Upper lobe of left lung (tissue), 6 donors: ENCODE measurements at regions not wholly inside any gene's neighbourhood (a gene's known extent, or its start where the extent isn't known, plus 50 kb on each side); places are given as distances from the start of the nearest gene placed in this dataset.

Source experiments
- ATAC-seq, 2 donors: fragments of 200-7000 bp; cut with Tn5 transposase; one replicate each; pipeline ENCODE4 v1.9.1; 2022; ENCODE audit warnings: mild to moderate bottlenecking in 2 of 2, moderate library complexity in 2 of 2; ENCODE audit not compliant: low FRiP score in 2 of 2
- DNase-seq, 2 donors: peaks; one replicate each; pipeline ENCODE4 v3.0.0-alpha.2; 2019 to 2020
- H3K27ac ChIP-seq, 4 donors: fragments of 200-600 bp; sonication (generic); one replicate each; pipeline ENCODE4 v1.5.1; 2016 to 2019
- H3K27me3 ChIP-seq, 4 donors: fragments of 200-600 bp; sonication (generic); one replicate each; pipeline ENCODE4 v1.5.1; 2017 to 2019
- H3K36me3 ChIP-seq, 4 donors: fragments of 200-600 bp; sonication (generic); one replicate each; pipeline ENCODE4 v1.5.1; 2016 to 2019
- H3K4me1 ChIP-seq, 4 donors: fragments of 200-600 bp; sonication (generic); one replicate each; pipeline ENCODE4 v1.5.1; 2018 to 2019
- H3K4me3 ChIP-seq, 4 donors: fragments of 200-600 bp; sonication (generic); one replicate each; pipeline ENCODE4 v1.5.1; 2017 to 2019; ENCODE audit warnings: mild to moderate bottlenecking in 2 of 4, moderate library complexity in 1 of 4
- H3K9me3 ChIP-seq, 4 donors: fragments of 200-600 bp; sonication (generic); one replicate each; pipeline ENCODE4 v1.5.1; 2018 to 2019
- EP300 ChIP-seq, 4 donors: sonication (generic); formaldehyde crosslinking; IDR thresholded peaks; one replicate each; pipeline ENCODE4 v1.5.1; 2017; ENCODE audit warnings: antibody characterized with exemption in 4 of 4, control low read depth in 2 of 4
- POLR2A ChIP-seq, 4 donors: fragments of 450-650 bp; IDR thresholded peaks; one replicate each; pipeline ENCODE4 v1.5.1; 2016 to 2017; ENCODE audit warnings: antibody characterized with exemption in 4 of 4, mild to moderate bottlenecking in 2 of 4
- POLR2AphosphoS5 ChIP-seq, 2 donors: sonication (generic); formaldehyde crosslinking; IDR thresholded peaks; one replicate each; pipeline ENCODE4 v1.5.1; 2017; ENCODE audit warnings: antibody characterized with exemption in 2 of 2
- WGBS, 2 donors: methylation state at CpG; one replicate each; pipeline ENCODE4 v1.1.5; 2017 to 2018; 5-methylcytosine and 5-hydroxymethylcytosine counted together
- TF ChIP-seq, protein P1 (sequence below), 6 experiments: fragments of 450-650 bp in 4 of 6; fragments of 200-600 bp in 2 of 6; sonication (generic) in 2 of 6; IDR thresholded peaks; one replicate each; pipeline ENCODE4 v1.5.1; 2016 to 2019; ENCODE audit warnings: antibody characterized with exemption in 6 of 6
- donor health status: DM: no; HTN: no; CAD: no; lungs with moderate emphysema.
- donor health status: DM: no; HTN: yes; CAD: no; lungs with severe emphysema.

DNA sequence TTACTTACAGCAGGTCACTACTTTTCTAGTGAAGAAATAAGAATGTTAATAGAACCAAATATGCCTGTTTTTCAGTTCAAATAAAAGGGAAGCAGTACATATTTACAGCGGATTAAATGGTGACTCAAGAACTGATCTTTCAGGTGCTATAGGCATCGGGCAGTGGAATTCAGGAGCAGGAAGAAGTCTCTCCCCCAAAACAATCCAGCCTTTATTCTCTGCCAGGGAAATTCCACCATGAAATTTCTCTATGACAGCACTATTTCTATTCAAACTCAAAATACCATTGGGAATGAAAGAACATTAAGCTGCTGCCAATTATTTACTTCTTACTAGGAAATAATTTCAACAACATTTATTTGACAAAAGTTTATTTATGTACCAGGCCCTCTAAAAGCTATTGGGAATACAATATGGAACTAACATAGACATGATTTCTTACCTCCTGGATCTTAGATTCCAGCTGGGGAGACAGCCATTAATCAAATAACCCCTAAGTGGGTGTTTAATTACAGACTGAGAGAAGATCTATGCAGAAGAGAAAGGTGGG lies 60.3 kb upstream of the KRR1 start:
- DNase-seq (no peak), ATAC-seq (no peak)
- H3K27me3 ChIP-seq, result no peaks in the 10 kb centered on the region
- H3K4me1 ChIP-seq, result no peaks in the 10 kb centered on the region
- 55 to 73% methylated on average over 2 of the region's 2 CpGs for WGBS, 2 donors
- TF ChIP-seq POLR2A (IDR thresholded peaks at IDR 0.05) (no peak), EP300 (IDR thresholded peaks at IDR 0.05) (no peak), POLR2AphosphoS5 (IDR thresholded peaks at IDR 0.05) (no peak)
- TF ChIP-seq, protein P1, sequence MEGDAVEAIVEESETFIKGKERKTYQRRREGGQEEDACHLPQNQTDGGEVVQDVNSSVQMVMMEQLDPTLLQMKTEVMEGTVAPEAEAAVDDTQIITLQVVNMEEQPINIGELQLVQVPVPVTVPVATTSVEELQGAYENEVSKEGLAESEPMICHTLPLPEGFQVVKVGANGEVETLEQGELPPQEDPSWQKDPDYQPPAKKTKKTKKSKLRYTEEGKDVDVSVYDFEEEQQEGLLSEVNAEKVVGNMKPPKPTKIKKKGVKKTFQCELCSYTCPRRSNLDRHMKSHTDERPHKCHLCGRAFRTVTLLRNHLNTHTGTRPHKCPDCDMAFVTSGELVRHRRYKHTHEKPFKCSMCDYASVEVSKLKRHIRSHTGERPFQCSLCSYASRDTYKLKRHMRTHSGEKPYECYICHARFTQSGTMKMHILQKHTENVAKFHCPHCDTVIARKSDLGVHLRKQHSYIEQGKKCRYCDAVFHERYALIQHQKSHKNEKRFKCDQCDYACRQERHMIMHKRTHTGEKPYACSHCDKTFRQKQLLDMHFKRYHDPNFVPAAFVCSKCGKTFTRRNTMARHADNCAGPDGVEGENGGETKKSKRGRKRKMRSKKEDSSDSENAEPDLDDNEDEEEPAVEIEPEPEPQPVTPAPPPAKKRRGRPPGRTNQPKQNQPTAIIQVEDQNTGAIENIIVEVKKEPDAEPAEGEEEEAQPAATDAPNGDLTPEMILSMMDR (IDR thresholded peaks at IDR 0.05), result no peak
- H3K27ac ChIP-seq, result no peak overlapping the region
- H3K36me3 ChIP-seq, result no peaks in the 10 kb centered on the region
- no peaks in the 10 kb centered on the region for H3K9me3 ChIP-seq
- H3K4me3 ChIP-seq, result no peak overlapping the region

DNA sequence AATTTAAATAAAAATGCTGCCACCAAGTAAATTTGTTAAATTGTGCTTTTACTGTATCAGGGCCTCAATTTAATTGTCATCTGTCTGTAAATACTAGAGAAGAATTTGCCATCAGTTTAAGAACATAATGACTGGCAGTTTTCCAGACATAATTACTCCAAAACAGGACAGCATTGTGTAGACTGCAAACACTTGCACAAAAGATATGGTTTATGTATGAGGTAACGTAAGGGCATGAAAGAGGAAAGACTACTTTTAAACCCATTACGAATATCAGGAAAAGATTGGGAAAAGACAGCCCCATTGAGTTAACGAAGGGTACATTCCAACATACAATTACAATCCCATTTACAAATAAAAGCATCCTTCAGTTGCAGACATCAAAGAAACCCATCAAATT lies 59.8 kb upstream of the KRR1 start:
- Histone ChIP-seq H3K4me1 (no peaks in the 10 kb centered on the region), H3K36me3 (no peaks in the 10 kb centered on the region), H3K9me3 (no peaks in the 10 kb centered on the region), H3K27me3 (no peaks in the 10 kb centered on the region), H3K27ac (no peak overlapping the region), H3K4me3 (no peak overlapping the region)
- TF ChIP-seq POLR2A (IDR thresholded peaks at IDR 0.05), result no peak
- TF ChIP-seq EP300 (IDR thresholded peaks at IDR 0.05), result no peak
- TF ChIP-seq, protein P1 (IDR thresholded peaks at IDR 0.05), result no peak
- no peak for TF ChIP-seq POLR2AphosphoS5 (IDR thresholded peaks at IDR 0.05)
- 34 to 46% methylated on average over 3 of the region's 3 CpGs for WGBS, 2 donors
- DNase-seq, result no peak
- no peak for ATAC-seq

DNA sequence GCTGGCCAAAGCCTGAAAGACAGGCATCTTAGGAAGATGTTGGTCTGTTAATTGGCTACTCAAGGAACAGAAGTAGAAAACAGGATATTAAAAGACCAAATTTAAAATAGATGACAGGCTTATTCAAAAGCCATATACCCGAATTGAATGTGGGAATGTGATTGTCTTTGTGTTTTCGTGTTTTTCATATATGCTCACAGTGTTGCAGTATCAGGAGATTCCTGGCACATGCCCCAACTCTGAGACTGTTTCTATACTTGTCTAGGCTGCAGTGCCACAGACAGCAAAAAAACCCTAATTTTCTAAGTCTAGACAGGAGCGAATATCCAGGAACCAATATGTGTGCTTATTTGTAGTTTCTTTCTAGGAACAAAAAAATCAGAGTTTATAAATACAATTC lies 57.4 kb upstream of the KRR1 start:
- DNase-seq (no peak), ATAC-seq (no peak)
- no peaks in the 10 kb centered on the region for H3K36me3 ChIP-seq
- H3K27me3 ChIP-seq, result no peaks in the 10 kb centered on the region
- H3K4me1 ChIP-seq, result no peaks in the 10 kb centered on the region
- H3K4me3 ChIP-seq, result no peak overlapping the region
- 81 to 90% methylated on average over 3 of the region's 3 CpGs for WGBS, 2 donors
- no peak overlapping the region for H3K27ac ChIP-seq
- TF ChIP-seq, protein P1 (IDR thresholded peaks at IDR 0.05), result no peak
- TF ChIP-seq POLR2A (IDR thresholded peaks at IDR 0.05) (no peak), EP300 (IDR thresholded peaks at IDR 0.05) (no peak), POLR2AphosphoS5 (IDR thresholded peaks at IDR 0.05) (no peak)
- H3K9me3 ChIP-seq, result no peaks in the 10 kb centered on the region

DNA sequence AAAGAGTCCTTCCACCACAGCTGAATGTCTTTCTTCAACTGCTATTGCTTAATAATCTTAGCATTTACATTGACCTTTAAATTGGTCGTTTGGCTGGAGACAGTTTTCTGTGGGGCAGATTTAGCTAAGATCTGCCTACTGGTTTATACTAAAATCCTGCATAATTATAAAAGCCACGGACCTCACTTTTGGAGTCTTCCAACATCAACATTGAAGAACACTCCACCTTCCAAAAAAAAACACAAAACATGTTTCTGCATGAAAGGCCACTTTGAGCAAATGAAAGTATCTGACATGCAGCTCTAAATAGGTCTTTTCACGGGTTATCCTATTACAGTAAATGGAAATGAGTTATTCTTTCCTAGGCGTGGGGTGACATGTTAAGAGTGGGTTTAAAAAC lies 57.0 kb upstream of the KRR1 start:
- H3K4me3 ChIP-seq, result no peak overlapping the region
- no peaks in the 10 kb centered on the region for H3K4me1 ChIP-seq
- no peaks in the 10 kb centered on the region for H3K27me3 ChIP-seq
- no peak overlapping the region for H3K27ac ChIP-seq
- H3K9me3 ChIP-seq, result no peaks in the 10 kb centered on the region
- no peaks in the 10 kb centered on the region for H3K36me3 ChIP-seq
- 53 to 66% methylated on average over 4 of the region's 4 CpGs for WGBS, 2 donors
- TF ChIP-seq EP300 (IDR thresholded peaks at IDR 0.05), result no peak
- TF ChIP-seq POLR2A (IDR thresholded peaks at IDR 0.05), result no peak
- TF ChIP-seq, protein P1 (IDR thresholded peaks at IDR 0.05), result no peak
- no peak for TF ChIP-seq POLR2AphosphoS5 (IDR thresholded peaks at IDR 0.05)
- ATAC-seq, result no peak
- DNase-seq, result no peak

DNA sequence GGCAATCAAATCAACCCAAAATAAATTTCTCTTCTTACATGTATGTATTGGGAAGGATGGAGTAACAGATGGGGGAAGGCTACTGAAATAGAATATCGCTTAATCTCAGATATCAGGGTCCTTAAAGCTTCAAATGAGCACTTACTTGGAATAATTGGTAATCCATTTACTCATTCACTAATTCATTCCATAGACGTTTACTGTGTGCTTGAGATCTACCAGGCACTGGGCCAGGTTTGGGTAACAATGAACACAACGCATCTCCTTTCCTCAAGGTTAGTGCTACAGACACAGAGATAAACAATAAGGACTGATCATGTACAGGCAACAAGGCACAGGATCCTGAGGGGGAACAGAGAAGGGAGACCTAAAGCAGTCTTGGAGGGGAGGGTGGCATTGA lies 54.4 kb upstream of the KRR1 start:
- H3K27ac ChIP-seq, result no peak overlapping the region
- no peaks in the 10 kb centered on the region for H3K4me1 ChIP-seq
- TF ChIP-seq EP300 (IDR thresholded peaks at IDR 0.05), result no peak
- 68 to 71% methylated on average over 3 of the region's 3 CpGs for WGBS, 2 donors
- ATAC-seq, result no peak
- no peaks in the 10 kb centered on the region for H3K27me3 ChIP-seq
- DNase-seq, result no peak
- H3K4me3 ChIP-seq, result no peak overlapping the region
- no peaks in the 10 kb centered on the region for H3K9me3 ChIP-seq
- H3K36me3 ChIP-seq, result no peaks in the 10 kb centered on the region
